NT2/D1 (cell line): ENCODE measurements at regions not wholly inside any gene's neighbourhood (a gene's known extent, or its start where the extent isn't known, plus 50 kb on each side); places are given as distances from the start of the nearest gene placed in this dataset.

Experiments
- YY1 ChIP-seq: IDR thresholded peaks from 2 replicates; pipeline ENCODE4 v1.6.1; 2011; ENCODE audit not compliant: insufficient read length, insufficient read depth
- ZNF274 ChIP-seq: IDR thresholded peaks from 2 replicates; pipeline ENCODE4 v1.6.1; 2011; ENCODE audit warnings: mild to moderate bottlenecking, low read depth, low read length

DNA sequence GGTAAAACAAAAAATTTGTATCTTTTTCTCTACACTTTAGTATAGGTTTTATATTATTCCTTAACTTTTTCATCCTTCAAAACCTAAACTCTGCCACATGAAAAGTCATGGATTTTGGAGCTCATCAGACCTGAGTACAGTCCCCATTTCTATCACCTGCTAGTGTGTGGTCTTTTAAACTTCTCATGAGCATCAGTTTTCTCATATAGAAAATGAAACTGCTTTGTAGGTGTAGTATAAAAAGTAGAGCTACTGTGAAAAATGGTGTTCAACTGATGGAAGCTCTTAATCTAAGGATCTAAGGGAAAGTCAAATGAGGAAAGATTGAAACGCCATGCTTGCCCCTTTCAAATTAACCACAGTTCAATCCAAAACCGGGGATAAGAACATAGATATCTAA, 686.5 kb downstream of the MECOM start:
- TF ChIP-seq YY1, result no peak
- TF ChIP-seq ZNF274, result no peak
